ENCODE measurements at regions not wholly inside any gene's neighbourhood (a gene's known extent, or its start where the extent isn't known, plus 50 kb on each side); places are given as distances from the start of the nearest gene placed in this dataset.
"Not testable (repeated sequence)": the region's sequence is repeated elsewhere in the genome, so short reads cannot be mapped to it uniquely, and the experiment has no call there.

DNA sequence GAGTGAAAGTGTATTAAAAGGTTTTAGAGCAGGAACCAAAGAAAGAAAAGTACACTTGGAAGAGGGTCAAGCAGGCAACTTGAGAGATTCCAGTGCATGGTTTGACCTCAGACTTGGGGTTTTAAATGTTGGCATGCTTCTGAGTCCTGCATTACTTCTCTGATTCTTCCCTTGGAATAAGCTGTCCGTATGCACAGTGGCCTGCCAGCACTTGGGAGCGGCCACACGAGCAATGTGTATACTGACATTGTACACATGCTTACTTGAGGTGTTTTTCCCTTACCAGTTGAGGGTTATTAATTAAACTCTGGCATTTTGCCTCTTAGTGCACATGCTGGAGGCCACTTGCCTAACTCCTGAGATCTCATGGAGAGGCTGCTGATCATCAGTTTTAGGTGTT, 786.6 kb upstream of the RGS18 start:
- FAIRE-seq: no peak

DNA sequence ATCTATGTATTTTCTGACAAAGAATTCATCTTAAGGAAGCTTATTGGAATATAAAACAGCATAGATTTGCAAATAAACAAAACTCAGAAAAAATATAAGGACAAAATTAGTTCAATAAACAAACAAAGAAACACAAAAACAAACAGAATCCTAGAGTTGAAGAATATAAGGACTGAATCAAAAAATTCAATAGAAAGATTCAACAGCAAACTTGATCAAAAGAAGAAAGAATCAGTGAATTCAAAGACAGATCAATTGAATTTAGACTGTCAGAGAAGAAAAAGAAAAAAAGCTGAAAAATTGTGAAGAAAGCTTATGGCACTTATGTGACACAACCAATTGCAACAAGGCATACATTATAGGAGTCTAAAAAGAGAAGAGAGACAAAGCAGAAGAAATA, 770.0 kb upstream of the RGS18 start:
- FAIRE-seq: peak; percentile 38

DNA sequence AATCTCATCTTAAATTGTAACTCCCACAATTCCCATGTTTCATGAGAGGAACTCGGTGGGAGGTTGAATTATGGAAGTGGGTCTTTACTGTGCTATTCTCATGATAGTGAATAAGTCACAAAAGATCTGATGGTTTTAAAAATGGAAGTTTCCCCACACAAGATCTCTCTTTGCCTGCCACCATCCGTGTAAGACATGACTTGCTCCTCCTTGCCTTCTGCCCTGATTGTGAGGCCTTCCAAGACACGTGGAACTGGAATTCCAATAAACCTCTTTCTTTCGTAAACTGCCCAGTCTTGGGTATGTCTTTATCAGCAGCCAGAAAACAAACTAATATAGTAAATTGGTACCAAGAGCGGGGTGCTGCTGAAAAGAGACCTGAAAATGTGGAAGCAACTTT, 761.6 kb upstream of the RGS18 start:
- FAIRE-seq: no peak

DNA sequence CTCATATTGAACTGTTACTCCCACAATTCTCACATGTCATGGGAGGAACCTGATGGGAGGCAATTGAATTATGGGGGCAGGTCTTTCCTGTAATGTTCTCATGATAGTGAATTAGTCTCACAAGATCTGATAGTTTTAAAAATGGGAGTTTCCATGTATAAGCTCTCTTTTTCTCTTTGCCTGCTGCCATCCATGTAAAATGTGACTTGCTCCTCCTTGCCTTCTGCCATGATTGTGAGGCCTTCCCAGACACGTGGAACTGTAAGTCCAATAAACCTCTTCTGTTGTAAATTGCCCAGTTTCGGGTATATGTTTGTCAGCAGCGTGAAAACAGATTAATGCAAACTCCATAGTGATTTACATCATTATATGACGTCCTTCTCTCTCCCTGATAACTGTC, 759.7 kb upstream of the RGS18 start:
- no peak for FAIRE-seq

DNA sequence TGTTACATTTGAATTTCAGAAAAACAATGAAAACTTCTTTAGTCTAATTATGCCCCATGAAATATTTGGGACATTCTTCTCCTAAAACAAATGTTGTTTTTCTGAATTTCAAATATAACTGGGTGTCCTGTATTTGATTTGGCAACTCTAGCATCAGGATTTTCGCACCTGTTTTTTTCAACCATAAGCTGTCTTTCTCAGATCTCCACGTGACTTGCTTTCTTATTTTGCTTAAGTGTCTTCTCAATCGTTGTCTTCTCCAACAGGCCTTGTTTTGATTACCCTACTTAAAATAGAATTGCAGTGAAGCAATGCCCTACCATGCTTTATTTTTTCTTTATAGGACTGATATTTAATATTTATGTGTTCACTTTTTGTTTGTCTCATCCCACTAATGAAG, 752.8 kb upstream of the RGS18 start:
- FAIRE-seq: no peak

DNA sequence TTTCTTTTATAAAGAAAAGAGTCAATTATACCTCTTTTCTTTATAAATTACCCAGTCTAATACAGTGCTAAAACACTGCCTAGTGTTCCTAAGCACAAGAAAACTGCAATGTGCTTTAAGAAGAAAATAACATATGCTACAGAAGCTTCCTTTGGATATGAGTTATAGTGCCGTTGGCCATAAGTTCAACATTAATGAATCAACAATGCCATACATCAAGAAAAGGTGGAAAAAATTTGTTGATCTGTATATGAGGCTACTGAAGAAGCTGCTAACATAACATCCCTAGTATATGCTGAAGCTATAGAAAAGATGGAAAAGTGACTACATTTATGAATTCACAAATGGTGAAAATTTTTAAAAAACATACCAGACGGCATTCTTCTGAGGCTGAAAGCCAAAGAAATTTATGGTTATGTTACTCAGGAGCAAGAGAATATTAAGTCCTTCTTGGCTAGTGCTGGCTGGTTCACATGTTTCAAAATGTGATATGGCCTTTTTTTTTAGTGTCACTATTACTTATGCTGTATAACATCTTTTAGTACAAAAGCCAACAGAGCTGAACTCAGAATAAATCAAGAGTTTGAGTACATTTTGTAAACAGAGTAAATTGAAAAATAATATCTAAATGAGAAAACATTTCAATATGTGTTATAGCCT, 743.2 kb upstream of the RGS18 start:
- FAIRE-seq: no peak

DNA sequence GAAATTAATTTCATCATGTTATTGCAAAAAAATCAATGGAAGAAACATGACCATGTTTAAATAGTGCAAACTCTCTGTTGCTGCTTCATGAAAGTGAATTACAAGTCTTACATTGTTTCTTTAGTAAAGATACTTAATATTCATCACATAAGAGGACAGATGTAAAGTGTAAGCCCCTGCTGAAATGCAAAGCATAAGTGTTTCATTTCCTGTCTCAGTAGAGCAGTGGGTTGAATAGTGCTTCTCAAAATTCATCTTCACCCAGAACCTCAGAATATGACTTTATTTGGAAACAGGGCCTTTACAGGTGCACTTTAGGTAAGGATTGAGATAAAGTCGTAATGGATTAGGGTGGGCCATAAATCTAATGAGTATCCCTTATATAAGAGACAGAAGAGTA, 738.4 kb upstream of the RGS18 start:
- no peak for FAIRE-seq

DNA sequence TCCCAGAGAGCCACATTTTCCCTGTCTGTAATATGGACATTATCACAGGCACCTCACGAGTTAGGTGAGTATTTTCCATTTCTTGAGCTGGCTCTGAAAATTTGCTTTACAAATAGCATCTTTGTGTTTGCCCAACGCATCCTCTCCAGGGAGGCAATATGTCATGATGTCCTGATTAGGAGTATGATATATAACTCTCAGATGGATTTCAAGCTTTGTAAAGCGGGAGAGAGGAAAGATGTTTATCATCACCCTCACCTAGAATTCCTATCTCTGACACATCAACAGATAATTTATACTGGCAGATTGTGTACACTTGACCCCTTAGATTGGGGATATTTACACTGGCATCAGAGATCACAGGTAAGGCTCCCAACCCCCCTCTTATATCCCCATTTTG, 730.7 kb upstream of the RGS18 start:
- FAIRE-seq: no peak

DNA sequence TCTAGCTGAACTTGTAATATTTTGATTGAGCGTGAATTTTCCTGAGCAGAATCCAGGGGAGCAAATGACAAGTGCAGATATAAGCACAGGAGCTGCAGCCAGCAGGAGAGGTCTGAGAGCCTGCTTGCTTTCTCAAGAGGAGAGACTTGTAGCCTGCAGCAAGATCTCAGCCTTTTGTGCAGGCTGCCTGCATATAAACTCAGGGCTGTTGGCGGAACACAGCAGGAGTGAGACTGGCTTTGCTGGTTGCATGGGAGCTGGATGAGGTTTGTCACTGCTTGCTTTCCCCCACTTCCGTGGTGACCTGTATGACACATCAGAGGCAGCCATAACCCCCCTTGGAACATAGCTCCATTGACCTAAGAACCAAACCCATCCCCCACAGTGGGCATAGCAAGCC, 725.4 kb upstream of the RGS18 start:
- FAIRE-seq: no peak

DNA sequence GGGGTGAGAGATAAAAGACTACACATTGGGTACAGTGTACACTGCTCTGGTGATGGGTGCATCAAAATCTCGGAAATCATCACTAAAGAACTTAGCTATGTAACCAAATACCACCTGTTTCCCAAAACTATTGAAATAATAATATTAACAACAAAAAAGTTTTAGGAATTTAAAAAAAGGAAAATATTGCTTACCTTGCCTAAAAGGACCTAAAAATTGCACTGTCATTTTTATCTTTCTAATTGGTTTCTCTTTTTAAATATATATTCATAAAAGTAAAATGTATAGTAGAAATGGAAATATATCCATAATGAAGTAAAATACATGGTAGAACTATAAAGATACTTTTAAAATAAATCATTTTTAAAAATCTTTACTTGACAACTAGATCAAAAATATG, 719.3 kb upstream of the RGS18 start:
- FAIRE-seq: peak; percentile 95

DNA sequence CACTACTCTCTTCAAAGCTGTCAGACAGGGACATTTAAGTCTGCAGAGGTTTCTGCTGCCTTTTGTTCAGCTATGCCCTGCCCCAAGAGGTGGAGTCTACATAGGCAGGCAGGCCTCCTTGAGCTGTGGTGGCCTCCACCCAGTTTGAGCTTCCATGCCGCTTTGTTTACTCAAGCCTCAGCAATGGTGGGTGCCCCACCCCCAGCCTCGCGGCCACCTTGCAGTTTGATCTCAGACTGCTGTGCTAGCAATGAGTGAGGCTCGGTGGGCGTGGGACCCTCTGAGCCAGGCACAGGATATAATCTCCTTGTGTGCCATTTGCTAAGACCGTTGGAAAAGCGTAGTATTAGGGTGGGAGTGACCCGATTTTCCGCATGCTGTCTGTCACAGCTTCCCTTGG, 710.0 kb upstream of the RGS18 start:
- not testable (repeated sequence) for FAIRE-seq

DNA sequence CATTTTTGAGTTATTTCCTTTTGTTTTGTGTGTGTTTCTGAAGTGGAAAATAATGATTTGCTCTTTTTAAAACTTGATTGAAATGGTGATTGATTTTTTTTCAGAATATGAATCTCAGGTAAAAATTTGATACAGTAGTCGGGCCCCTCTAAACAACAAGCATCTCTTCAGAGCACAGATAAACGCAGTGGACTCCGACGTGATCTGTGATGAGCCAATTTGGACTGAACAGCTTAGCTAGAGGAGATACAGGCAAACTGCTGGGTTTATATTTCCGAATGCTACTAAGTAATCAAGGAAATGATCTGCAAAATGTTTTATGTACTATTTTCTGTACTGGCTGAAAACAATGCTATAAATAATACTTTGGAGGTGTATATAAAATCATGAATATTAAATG, 705.7 kb upstream of the RGS18 start:
- FAIRE-seq: no peak

DNA sequence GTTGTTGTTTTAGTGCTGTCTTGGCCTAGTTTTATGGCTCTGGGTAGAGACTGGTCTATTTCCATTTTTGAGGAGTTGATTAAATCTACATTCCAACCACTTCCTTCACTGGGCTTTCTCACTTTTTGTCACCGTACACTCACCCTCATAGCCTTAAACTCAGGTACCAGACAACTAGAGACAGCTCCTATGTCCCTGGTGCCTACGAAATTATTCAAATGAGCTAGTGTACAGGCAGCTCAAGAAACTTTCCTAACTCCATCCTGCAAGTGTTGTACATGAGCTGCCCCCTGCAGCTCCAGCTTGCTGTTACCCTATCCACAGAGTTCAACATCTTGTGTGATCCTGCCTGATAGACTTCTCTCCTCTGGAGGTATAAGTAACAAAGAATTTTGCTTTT, 704.8 kb upstream of the RGS18 start:
- no peak for FAIRE-seq

DNA sequence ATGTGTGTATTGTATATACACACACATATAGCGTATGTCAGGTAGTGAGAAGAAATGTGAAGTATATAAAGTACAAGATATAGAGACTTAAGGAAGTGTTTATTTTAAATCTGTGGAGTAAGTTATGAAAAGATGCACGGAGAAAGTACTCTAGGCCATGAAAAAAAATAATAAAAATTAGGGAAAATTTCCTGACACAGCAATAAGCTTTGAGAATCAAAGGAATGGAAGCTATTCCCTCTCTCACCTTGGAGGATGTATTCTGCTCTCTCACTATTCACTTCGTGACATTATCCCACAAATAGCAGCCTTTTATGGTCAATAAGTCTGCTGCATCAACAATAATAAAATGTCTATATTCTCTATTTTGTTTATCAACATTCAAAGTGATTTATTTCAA, 700.4 kb upstream of the RGS18 start:
- FAIRE-seq: no peak

DNA sequence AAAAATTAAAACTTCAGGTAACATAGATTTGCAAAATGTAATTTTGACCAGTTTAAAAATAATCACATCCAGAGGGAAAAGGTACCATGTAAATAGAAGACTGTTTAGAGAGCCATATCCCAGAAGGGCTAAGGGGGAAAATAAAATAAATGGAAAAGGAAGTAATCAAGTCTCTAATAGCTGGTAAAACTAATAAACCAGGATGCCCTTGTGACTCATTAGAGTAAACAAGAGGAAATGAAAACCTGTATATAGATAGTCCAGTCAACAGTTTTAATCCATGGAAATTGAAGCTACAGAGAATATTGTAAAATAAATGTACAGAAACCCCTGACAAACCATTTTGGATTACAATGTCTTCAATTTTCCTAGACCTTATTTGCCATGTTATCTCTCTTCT, 698.0 kb upstream of the RGS18 start:
- no peak for FAIRE-seq

DNA sequence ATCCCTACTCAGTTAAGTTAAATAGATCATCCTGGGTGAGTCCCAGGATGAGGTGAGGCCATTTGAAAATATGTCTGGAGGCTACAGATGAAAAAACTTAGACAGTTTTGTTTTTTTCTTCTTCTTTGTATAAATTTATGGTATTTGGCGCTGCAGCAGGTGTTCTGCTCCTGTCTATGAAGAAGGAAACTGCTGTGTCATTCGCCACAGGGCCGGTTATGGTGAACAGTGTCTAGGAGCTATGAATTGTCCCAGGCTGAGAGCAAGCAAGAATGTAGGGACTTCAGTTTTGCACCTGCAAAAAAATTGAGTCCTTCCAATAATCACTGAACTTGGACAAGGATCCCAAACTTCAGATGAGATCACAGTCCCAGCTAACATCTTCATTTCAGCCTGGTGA, 674.3 kb upstream of the RGS18 start:
- FAIRE-seq: no peak

DNA sequence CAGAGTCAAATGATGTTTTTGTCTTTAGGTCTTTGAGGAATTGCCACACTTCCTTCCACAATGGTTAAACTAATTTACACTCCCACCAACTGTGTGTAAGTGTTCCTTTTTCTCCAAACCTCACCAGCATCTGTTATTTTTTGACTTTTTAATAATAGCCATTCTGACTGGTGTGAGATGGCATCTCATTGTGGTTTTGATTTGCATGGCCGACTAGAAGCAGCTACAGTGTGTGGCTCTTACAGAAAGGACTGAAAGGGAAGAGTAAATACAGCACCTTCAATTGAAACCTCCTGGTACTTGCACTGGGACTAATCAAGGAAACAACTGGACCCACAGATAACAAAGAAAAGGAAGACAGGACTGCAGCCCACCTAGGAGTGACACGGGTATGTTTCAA, 668.0 kb upstream of the RGS18 start:
- no peak for FAIRE-seq

DNA sequence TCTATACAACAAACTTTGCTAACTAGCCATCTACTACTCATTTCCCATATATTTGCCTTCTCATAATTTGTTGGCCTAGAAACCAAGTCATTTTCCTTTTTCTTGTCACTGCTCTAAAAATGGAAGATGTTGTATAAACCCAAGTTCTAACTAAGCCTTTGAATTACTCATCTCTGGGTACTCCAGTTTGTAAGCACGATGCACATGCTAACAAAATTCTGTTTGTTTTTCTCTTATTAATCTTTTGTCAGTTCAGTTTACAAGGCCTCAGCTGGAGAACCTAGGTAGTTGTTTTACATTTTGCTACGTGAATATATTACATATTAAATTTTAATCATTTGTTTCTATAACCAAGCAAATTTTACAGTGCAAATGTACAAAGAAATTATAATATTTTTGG, 663.2 kb upstream of the RGS18 start:
- FAIRE-seq: no peak

DNA sequence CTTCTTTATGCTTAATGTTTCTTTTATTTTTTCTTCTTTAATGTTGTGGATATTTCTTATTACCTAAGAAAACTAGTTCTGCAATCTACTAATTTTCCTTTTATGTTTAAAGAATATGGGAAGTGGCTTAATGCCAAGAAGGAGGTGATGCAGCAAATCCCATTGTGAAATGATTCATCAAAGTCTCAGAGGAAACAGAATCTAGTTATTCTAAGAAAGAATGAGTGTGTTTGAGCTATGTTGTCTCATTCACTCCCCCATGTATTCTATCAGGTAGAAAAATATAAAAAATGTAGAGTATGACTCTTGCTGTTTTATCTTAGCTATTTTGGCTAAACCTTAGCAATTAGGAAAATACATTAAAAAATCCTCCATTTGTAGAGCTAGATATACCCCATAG, 659.9 kb upstream of the RGS18 start:
- no peak for FAIRE-seq

DNA sequence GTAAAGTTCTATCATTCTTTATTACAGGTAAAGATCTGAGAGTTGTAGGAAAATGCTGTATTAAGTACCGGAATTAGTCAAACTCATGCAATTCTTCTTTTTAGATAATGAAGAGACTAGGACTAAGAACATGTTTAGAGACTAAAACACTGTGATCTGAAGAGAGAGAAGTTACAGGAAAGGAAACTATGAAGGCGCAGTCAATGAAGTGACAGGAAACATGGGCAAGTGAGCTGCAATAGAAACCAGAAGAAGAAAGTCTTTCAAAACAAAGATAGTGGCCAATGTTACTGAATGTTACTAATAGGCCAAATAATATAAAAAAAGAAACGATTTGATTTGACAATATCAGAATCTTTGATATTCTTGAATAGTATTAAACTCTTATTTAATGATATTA, 659.4 kb upstream of the RGS18 start:
- no peak for FAIRE-seq

DNA sequence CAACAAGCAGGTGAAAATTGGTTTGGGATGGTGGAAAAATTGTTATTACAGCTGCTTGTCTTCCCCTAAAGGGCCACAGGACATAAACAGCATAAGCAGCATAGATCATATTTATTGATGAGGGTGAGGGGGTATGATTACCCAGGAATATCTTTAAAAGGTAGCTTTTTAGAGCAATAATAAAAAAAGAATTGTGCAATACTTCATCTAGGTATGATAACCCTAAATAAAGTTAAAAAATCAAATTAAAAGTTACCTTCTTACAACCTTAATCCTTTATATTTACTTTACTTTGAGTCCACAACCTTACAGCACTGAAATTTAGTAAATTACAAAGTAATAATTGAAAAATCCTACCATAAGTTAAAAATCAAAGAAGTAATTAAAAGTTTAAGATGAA, 653.3 kb upstream of the RGS18 start:
- no peak for FAIRE-seq

DNA sequence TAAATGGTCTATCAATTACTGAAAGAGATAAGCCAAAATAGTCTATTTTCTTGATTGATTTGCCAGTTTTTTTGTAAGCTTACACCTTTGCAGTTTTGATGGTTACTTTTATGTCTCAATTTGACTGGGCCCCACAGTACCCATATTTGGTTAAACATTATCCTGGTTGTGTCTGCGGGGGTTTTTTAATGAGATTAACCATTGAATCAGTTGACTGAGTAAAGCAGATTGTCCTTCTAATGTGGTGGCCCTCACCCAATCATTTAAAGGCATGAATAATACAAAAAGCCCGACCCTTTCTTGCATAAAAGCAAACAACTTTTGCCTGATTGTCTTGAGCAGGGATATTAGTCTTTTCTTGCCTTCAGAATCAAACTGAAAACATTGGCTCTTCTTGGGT, 650.0 kb upstream of the RGS18 start:
- FAIRE-seq: no peak

DNA sequence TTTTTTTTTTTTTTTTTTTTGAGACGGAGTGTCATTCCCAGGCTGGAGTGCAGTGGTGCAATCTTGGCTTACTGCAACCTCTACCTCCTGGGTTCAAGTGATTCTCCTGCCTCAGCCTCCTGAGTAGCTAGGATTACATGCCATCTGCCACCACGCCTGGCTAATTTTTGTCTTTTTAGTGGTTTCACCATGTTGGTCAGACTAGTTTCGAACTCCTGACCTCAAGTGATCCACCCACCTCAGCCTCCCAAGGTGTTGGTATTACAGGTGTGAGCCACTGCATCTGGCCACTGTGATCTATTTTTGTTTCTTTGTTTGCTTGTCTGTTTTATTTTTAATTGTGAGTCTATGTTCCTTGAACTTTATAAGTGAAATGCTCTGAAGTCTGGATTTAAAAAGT, 646.8 kb upstream of the RGS18 start:
- not testable (repeated sequence) for FAIRE-seq

DNA sequence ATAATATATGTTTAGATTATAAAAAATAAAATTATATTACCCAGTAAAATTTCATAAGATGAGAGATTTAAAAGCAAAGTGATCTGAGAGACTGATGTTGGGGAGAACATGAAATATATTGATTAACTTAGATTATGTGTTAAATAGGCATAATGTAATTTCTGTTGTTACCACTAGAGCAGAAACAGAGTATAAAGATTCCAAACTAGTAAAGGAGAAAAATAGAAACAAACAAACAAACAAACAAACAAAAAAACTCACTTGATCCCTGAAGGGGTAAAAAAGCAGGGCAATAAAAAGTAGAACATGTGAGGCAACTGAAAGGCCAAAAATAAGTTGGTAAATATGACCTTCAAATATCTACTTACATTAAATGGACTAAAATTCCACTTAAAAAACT, 640.4 kb upstream of the RGS18 start:
- no peak for FAIRE-seq

DNA sequence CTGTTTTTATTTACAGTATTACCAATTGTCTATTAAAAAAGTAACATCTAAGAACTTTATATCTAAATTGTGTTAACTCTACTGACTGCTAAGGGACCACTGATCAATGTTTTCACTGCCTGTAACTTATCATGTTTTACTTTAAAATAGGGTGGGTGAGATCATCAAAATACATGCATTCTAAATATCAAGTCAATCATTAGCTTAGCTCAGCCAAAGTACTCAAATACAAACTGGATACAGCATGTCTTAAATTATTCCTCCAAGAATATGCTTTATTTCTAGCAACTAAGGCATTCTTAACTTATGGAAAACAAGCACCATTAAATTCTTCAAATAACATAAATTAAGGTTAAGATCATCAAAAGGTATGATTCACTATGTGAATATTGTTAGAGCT, 638.7 kb upstream of the RGS18 start:
- no peak for FAIRE-seq

DNA sequence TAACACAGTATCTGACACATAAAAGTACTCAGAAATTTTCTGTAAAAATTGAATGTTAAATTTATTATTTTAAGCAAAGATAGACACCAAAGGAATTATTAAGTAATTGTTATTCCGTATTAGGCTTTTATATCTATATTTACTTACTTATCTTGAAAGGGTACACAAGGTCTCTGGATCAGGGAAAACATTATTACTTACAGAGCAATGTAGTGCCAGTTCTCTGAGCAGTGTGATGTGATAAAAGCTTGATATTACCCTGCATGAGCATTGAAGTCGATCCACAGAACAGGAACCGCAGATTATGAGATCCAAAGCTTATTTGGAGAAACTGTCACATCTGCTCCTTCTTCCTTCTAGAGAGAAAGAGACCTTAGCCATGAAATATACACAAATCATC, 637.9 kb upstream of the RGS18 start:
- FAIRE-seq: no peak

Data from TTC549 (cell line).